GM12878 (cell line): ENCODE measurements at regions not wholly inside any gene's neighbourhood (a gene's known extent, or its start where the extent isn't known, plus 50 kb on each side); places are given as distances from the start of the nearest gene placed in this dataset.

Experiments used
- ATAC-seq: fragments of 200-7000 bp; cut with Tn5 transposase; 3 replicates; pipeline ENCODE4 v1.9.1; 2020; ENCODE audit warnings: mild to moderate bottlenecking, moderate library complexity
- BruUV-seq: library from RNA; stranded (reverse); fragments of 400-500 nt; replicated peaks from 2 replicates; lab custom pipeline; 2021; lab: Mats Ljungman, UMichigan
- CTCF ChIA-PET: fragments of 300-600 bp; sonication (Branson Sonifier 250); formaldehyde crosslinking; extraction: SDS; loops from one replicate; lab custom pipeline; 2021; ENCODE audit warnings: inconsistent platforms; lab: Yijun Ruan, JAX
- POLR2A ChIA-PET: fragments of 350-600 bp; formaldehyde crosslinking; extraction: SDS; loops from one replicate; lab custom pipeline; 2021; ENCODE audit warnings: inconsistent platforms; lab: Charles Lee
- RAD21 ChIA-PET: fragments of 300-600 bp; sonication (Branson Sonifier 250); formaldehyde crosslinking; loops from one replicate; lab custom pipeline; 2023; ENCODE audit warnings: antibody characterized with exemption; ENCODE audit not compliant: unreplicated experiment; lab: Charles Lee
- SMC1A ChIA-PET: fragments of 300-600 bp; sonication (Branson Sonifier 250); formaldehyde crosslinking; loops from one replicate; lab custom pipeline; 2023; ENCODE audit not compliant: unreplicated experiment, uncharacterized antibody; lab: Charles Lee
- DNase-seq: peaks from one replicate; pipeline ENCODE4 v3.0.0-alpha.2; 2011; ENCODE audit warnings: low read depth, low spot score
- FAIRE-seq: peaks from 3 replicates; lab custom pipeline; 2011; peaks lifted over from hg19 to GRCh38; lab: Jason Lieb, UNC
- H2AFZ ChIP-seq: 2 replicates; pipeline ENCODE4 v1.6.0; 2011; ENCODE audit warnings: low read depth, low read length, control low read depth; ENCODE audit not compliant: control insufficient read depth
- H3K27ac ChIP-seq: 2 replicates; pipeline ENCODE4 v1.5.1; 2011; ENCODE audit warnings: control low read depth; ENCODE audit not compliant: control insufficient read depth, insufficient read depth
- H3K27me3 ChIP-seq, 2 experiments: replicated peaks in 1 of 2; 2 replicates each; pipeline versions ENCODE4 v1.6.0 to v1.6.1; 2011; ENCODE audit warnings: low read length in 1 of 2; ENCODE audit not compliant: control insufficient read depth in 2 of 2, insufficient read depth in 2 of 2
- H3K36me3 ChIP-seq, 2 experiments: 2 replicates each; pipeline ENCODE4 v1.5.1; 2011; ENCODE audit warnings: low read length in 1 of 2; ENCODE audit not compliant: control insufficient read depth in 2 of 2, insufficient read depth in 2 of 2
- H3K4me1 ChIP-seq: 2 replicates; pipeline ENCODE4 v1.6.1; 2011; ENCODE audit warnings: mild to moderate bottlenecking, low read length, moderate library complexity, mixed read lengths; ENCODE audit not compliant: control insufficient read depth, insufficient read depth
- H3K4me2 ChIP-seq: 2 replicates; pipeline ENCODE4 v1.6.0; 2011; ENCODE audit warnings: control low read depth; ENCODE audit not compliant: control insufficient read depth, insufficient read depth
- H3K4me3 ChIP-seq: fragments of 200-600 bp; sonication (generic); 2 replicates; pipeline ENCODE4 v1.5.1; 2016
- H3K79me2 ChIP-seq: 2 replicates; pipeline ENCODE4 v1.6.0; 2011; ENCODE audit warnings: low read length; ENCODE audit not compliant: control insufficient read depth, insufficient read depth
- H3K9ac ChIP-seq: 2 replicates; pipeline ENCODE4 v1.8.0; 2011; ENCODE audit warnings: low read length, control low read depth, mixed read lengths; ENCODE audit not compliant: control insufficient read depth, insufficient read depth
- H3K9me3 ChIP-seq: replicated peaks from 3 replicates; pipeline ENCODE4 v1.5.1; 2011; ENCODE audit warnings: mild to moderate bottlenecking, low read length; ENCODE audit not compliant: control insufficient read depth, insufficient read depth
- H4K20me1 ChIP-seq: 2 replicates; pipeline ENCODE4 v1.6.0; 2011; ENCODE audit not compliant: control insufficient read depth, insufficient read depth
- ATF7 ChIP-seq: fragments of 450-650 bp; IDR thresholded peaks from 2 replicates; pipeline ENCODE4 v1.6.1; 2016; ENCODE audit warnings: low read depth, mild to moderate bottlenecking
- BACH1 ChIP-seq: fragments of 450-650 bp; IDR thresholded peaks from 2 replicates; pipeline ENCODE4 v1.6.1; 2017; ENCODE audit warnings: mild to moderate bottlenecking, borderline replicate concordance
- BMI1 ChIP-seq: fragments of 450-650 bp; IDR thresholded peaks from 2 replicates; pipeline ENCODE4 v1.6.1; 2016; ENCODE audit warnings: mild to moderate bottlenecking, moderate library complexity, borderline replicate concordance
- CBX5 ChIP-seq: sonication (generic); IDR thresholded peaks from 2 replicates; pipeline ENCODE4 v1.6.1; 2016; ENCODE audit warnings: low read depth, moderate library complexity, mild to moderate bottlenecking, inconsistent platforms
- CHD4 ChIP-seq: fragments of 200-600 bp; sonication (generic); IDR thresholded peaks from 2 replicates; pipeline ENCODE4 v1.6.1; 2016; ENCODE audit warnings: mild to moderate bottlenecking
- EP300 ChIP-seq, 2 experiments: fragments of 150-350 bp in 1 of 2; IDR thresholded peaks; 2 replicates each; pipeline ENCODE4 v1.6.1; 2011 to 2012; ENCODE audit warnings: low read depth in 2 of 2, low read length in 2 of 2, borderline replicate concordance in 1 of 2, improper control_type of control experiment in 1 of 2, inconsistent platforms in 1 of 2; ENCODE audit not compliant: control insufficient read depth in 1 of 2
- EZH2 ChIP-seq: IDR thresholded peaks from 2 replicates; pipeline ENCODE4 v1.6.1; 2012; ENCODE audit warnings: low read depth, mild to moderate bottlenecking, control low read depth, inconsistent platforms, low read length, borderline replicate concordance; ENCODE audit not compliant: control insufficient read depth
- FOS ChIP-seq: IDR thresholded peaks from 3 replicates; pipeline ENCODE4 v1.6.1; 2011; ENCODE audit warnings: borderline replicate concordance; ENCODE audit not compliant: insufficient read length; ENCODE audit errors: extremely low read depth
- HSF1 ChIP-seq: fragments of 150-350 bp; IDR thresholded peaks from 2 replicates; pipeline ENCODE4 v1.6.1; 2014; ENCODE audit warnings: mild to moderate bottlenecking, low read depth, low read length
- IRF5 ChIP-seq: fragments of 450-650 bp; IDR thresholded peaks from 2 replicates; pipeline ENCODE4 v1.6.1; 2017; ENCODE audit warnings: borderline replicate concordance
- JUND ChIP-seq: IDR thresholded peaks from 2 replicates; pipeline ENCODE4 v1.6.1; 2012; ENCODE audit warnings: low read depth, mild to moderate bottlenecking, low read length, improper control_type of control experiment, moderate library complexity
- LARP7 ChIP-seq: fragments of 450-650 bp; IDR thresholded peaks from 2 replicates; pipeline ENCODE4 v1.6.1; 2017; ENCODE audit warnings: mild to moderate bottlenecking
- MYB ChIP-seq: fragments of 150-350 bp; IDR thresholded peaks from 2 replicates; pipeline ENCODE4 v1.6.1; 2014; ENCODE audit warnings: mild to moderate bottlenecking, low read depth, low read length, borderline replicate concordance
- NRF1 ChIP-seq: conservative IDR thresholded peaks from 2 replicates; pipeline ENCODE4 v1.6.1; 2011; ENCODE audit warnings: mild to moderate bottlenecking, low read depth, low read length, improper control_type of control experiment
- POLR2AphosphoS5 ChIP-seq: IDR thresholded peaks from 2 replicates; pipeline ENCODE4 v1.6.1; 2011; ENCODE audit warnings: mild to moderate bottlenecking, low read length, inconsistent platforms
- SP1 ChIP-seq: IDR thresholded peaks from one replicate; pipeline ENCODE4 v1.6.1; 2011; ENCODE audit warnings: low read depth, low read length
- STAT1 ChIP-seq: fragments of 450-650 bp; conservative IDR thresholded peaks from 2 replicates; pipeline ENCODE4 v1.6.1; 2014; ENCODE audit warnings: antibody characterized with exemption, mild to moderate bottlenecking
- SUPT20H ChIP-seq: IDR thresholded peaks from 2 replicates; pipeline ENCODE4 v1.6.1; 2011; ENCODE audit warnings: low read depth, mild to moderate bottlenecking, low read length, moderate library complexity, borderline replicate concordance; ENCODE audit not compliant: control insufficient read depth
- SUZ12 ChIP-seq: fragments of 200-600 bp; sonication (generic); IDR thresholded peaks from one replicate; pipeline ENCODE4 v1.6.1; 2018; ENCODE audit warnings: antibody characterized with exemption, mild to moderate bottlenecking; ENCODE audit not compliant: unreplicated experiment
- WRNIP1 ChIP-seq: IDR thresholded peaks from 2 replicates; pipeline ENCODE4 v1.6.1; 2011; ENCODE audit warnings: low read depth, low read length, improper control_type of control experiment, borderline replicate concordance
- YY1 ChIP-seq: IDR thresholded peaks from 2 replicates; pipeline ENCODE4 v1.6.1; 2011; ENCODE audit warnings: low read depth, mild to moderate bottlenecking, low read length
- ZNF207 ChIP-seq: fragments of 450-650 bp; IDR thresholded peaks from 2 replicates; pipeline ENCODE4 v1.6.1; 2014; ENCODE audit warnings: antibody characterized with exemption, mild to moderate bottlenecking, borderline replicate concordance
- ZNF274 ChIP-seq: IDR thresholded peaks from one replicate; pipeline ENCODE4 v1.8.0; 2011; ENCODE audit not compliant: insufficient read length, insufficient read depth
- ZZZ3 ChIP-seq: IDR thresholded peaks from 2 replicates; pipeline ENCODE4 v1.6.1; 2011; ENCODE audit warnings: low read depth; ENCODE audit not compliant: control insufficient read depth, insufficient read length
- WGBS: methylation state at CpG from one replicate; pipeline ENCODE4 v1.1.6; 2016; ENCODE audit warnings: low lambda C conversion rate; ENCODE audit not compliant: insufficient replicate concordance, insufficient coverage; ENCODE audit errors: missing lambda C conversion rate; 5-methylcytosine and 5-hydroxymethylcytosine counted together
- in situ Hi-C: fragments of 300-500 bp; cut with MboI; formaldehyde crosslinking; loops from 9 replicates; pipeline ENCODE4 v1.14.3; 2018; ENCODE audit warnings: mixed read lengths
- intact Hi-C: fragments of 100-400 bp; cut with micrococcal nuclease; formaldehyde crosslinking; loops from one replicate; pipeline ENCODE4 v1.14.2; 2022; ENCODE audit not compliant: unreplicated experiment

GRCh38 chr5:4547547-4547946 is 592.6 kb upstream of the ADAMTS16 start (continued):
- TF ChIP-seq IRF5 (no peak), HSF1 (no peak), EP300 (IDR thresholded peaks at IDR 0.05; ENCODE audit: borderline replicate concordance in 1 of 2, control insufficient read depth in 1 of 2, low read depth in 2 of 2, low read length in 2 of 2) (no peak), ZNF207 (no peak), ZZZ3 (no peak), STAT1 (no peak), LARP7 (no peak), MYB (no peak), BMI1 (no peak), SP1 (no peak), NRF1 (no peak), BACH1 (no peak)

- RAD21 ChIA-PET: no interaction called here
- Histone ChIP-seq H3K4me3 (no peak overlapping the region), H2AFZ (no peak overlapping the region), H3K27ac (no peak overlapping the region), H3K36me3 (no peaks in the 10 kb centered on the region), H3K9me3 (no peaks in the 10 kb centered on the region), H3K4me2 (no peak overlapping the region), H4K20me1 (no peaks in the 10 kb centered on the region), H3K9ac (no peak overlapping the region), H3K4me1 (no peaks in the 10 kb centered on the region), H3K79me2 (no peaks in the 10 kb centered on the region), H3K27me3 (no peaks in the 10 kb centered on the region)
- 0% methylated on average over 1 of the region's 1 CpG for WGBS
- SMC1A ChIA-PET: no interaction called here
- POLR2A ChIA-PET: no interaction called here
- FAIRE-seq (no peak), ATAC-seq (no peak), DNase-seq (no peak)
- CTCF ChIA-PET: no interaction called here
- no TSS peak for BruUV-seq
- in situ Hi-C loops: no loop called here
- intact Hi-C loops: no loop called here
- TF ChIP-seq EZH2: no peak
- TF ChIP-seq JUND: no peak
- TF ChIP-seq ZNF274: no peak
- TF ChIP-seq ATF7: no peak
- no peak for TF ChIP-seq POLR2AphosphoS5
- TF ChIP-seq CHD4: no peak
- no peak for TF ChIP-seq SUPT20H
- TF ChIP-seq YY1: no peak
- TF ChIP-seq FOS: no peak
- no peak for TF ChIP-seq CBX5
- TF ChIP-seq WRNIP1: no peak
- no peak for TF ChIP-seq SUZ12
Measured at GRCh38 chr5:4548341-4548740, 591.8 kb upstream of the ADAMTS16 start.
